ENCODE measurements at regions not wholly inside any gene's neighbourhood (a gene's known extent, or its start where the extent isn't known, plus 50 kb on each side); places are given as distances from the start of the nearest gene placed in this dataset.

GRCh38 chr13:86737334-86737932 is 933.7 kb upstream of the SLITRK5 start:
- no peak for DNase-seq (ENCODE audit: low spot score)

- no peak for DNase-seq (ENCODE audit: low spot score)
Measured at GRCh38 chr13:86741762-86742285, 929.3 kb upstream of the SLITRK5 start.

- no peak for DNase-seq (ENCODE audit: low spot score)
Measured at GRCh38 chr13:86757236-86757978, 913.8 kb upstream of the SLITRK5 start.

GRCh38 chr13:86758116-86758515 is 913.1 kb upstream of the SLITRK5 start:
- DNase-seq (ENCODE audit: low spot score) = no peak

GRCh38 chr13:86760620-86761019 is 910.6 kb upstream of the SLITRK5 start:
- no peak for DNase-seq (ENCODE audit: low spot score)

GRCh38 chr13:86765462-86765861 is 905.7 kb upstream of the SLITRK5 start:
- DNase-seq (ENCODE audit: low spot score) = no peak

- DNase-seq (ENCODE audit: low spot score) = no peak
Measured at GRCh38 chr13:86788616-86789015, 882.6 kb upstream of the SLITRK5 start.

GRCh38 chr13:86792153-86792651 is 879.0 kb upstream of the SLITRK5 start:
- DNase-seq (ENCODE audit: low spot score) = no peak

GRCh38 chr13:86795858-86796257 is 875.3 kb upstream of the SLITRK5 start:
- DNase-seq (ENCODE audit: low spot score) = no peak

- DNase-seq (ENCODE audit: low spot score) = no peak
Measured at GRCh38 chr13:86810361-86810760, 860.8 kb upstream of the SLITRK5 start.

GRCh38 chr13:86813198-86813597 is 858.0 kb upstream of the SLITRK5 start:
- no peak for DNase-seq (ENCODE audit: low spot score)

GRCh38 chr13:86825410-86825809 is 845.8 kb upstream of the SLITRK5 start:
- no peak for DNase-seq (ENCODE audit: low spot score)

GRCh38 chr13:86826232-86826631 is 844.9 kb upstream of the SLITRK5 start:
- DNase-seq (ENCODE audit: low spot score) = no peak

- DNase-seq (ENCODE audit: low spot score) = no peak
Measured at GRCh38 chr13:86830046-86830445, 841.1 kb upstream of the SLITRK5 start.

- DNase-seq (ENCODE audit: low spot score) = no peak
Measured at GRCh38 chr13:86831084-86831483, 840.1 kb upstream of the SLITRK5 start.

- no peak for DNase-seq (ENCODE audit: low spot score)
Measured at GRCh38 chr13:86838411-86839120, 832.6 kb upstream of the SLITRK5 start.

GRCh38 chr13:86839221-86839620 is 832.0 kb upstream of the SLITRK5 start:
- DNase-seq (ENCODE audit: low spot score) = no peak

GRCh38 chr13:86840250-86841191 is 830.6 kb upstream of the SLITRK5 start:
- DNase-seq (ENCODE audit: low spot score) = no peak

- no peak for DNase-seq (ENCODE audit: low spot score)
Measured at GRCh38 chr13:86841264-86841663, 829.9 kb upstream of the SLITRK5 start.

GRCh38 chr13:86846501-86846900 is 824.7 kb upstream of the SLITRK5 start:
- no peak for DNase-seq (ENCODE audit: low spot score)

- no peak for DNase-seq (ENCODE audit: low spot score)
Measured at GRCh38 chr13:86848716-86849115, 822.5 kb upstream of the SLITRK5 start.

GRCh38 chr13:86856991-86857390 is 814.2 kb upstream of the SLITRK5 start:
- DNase-seq (ENCODE audit: low spot score) = no peak
